K562 (cell line): ENCODE measurements at regions not wholly inside any gene's neighbourhood (a gene's known extent, or its start where the extent isn't known, plus 50 kb on each side); places are given as distances from the start of the nearest gene placed in this dataset.

Experiments
- ATAC-seq: fragments of 200-7000 bp; cut with Tn5 transposase; 3 replicates; pipeline ENCODE4 v1.9.1; 2020; ENCODE audit warnings: moderate library complexity
- BruUV-seq: library from RNA; stranded (reverse); fragments of 400-500 nt; replicated peaks from 2 replicates; lab custom pipeline; 2021; lab: Mats Ljungman, UMichigan
- CTCF ChIA-PET: fragments of 300-600 bp; formaldehyde crosslinking; extraction: SDS; loops from one replicate; lab custom pipeline; 2021; ENCODE audit warnings: low intra/inter-chr PET ratio; lab: Yijun Ruan, JAX
- POLR2A ChIA-PET: fragments of 300-600, 350-650 bp; sonication (Branson Sonifier 250); formaldehyde crosslinking; extraction: SDS; loops from one replicate; lab custom pipeline; 2021; ENCODE audit warnings: antibody characterized with exemption, inconsistent platforms; lab: Yijun Ruan, JAX
- DNase-seq, 4 experiments: peaks; one replicate each; pipeline versions ENCODE4 v3.0.0 to v3.0.0-alpha.2; 2011 to 2018; ENCODE audit warnings: low spot score in 3 of 4, mixed read lengths in 3 of 4; ENCODE audit errors: extremely low read depth in 1 of 4
- FAIRE-seq: peaks from 2 replicates; lab custom pipeline; 2011; peaks lifted over from hg19 to GRCh38; lab: Jason Lieb, UNC
- H2AFZ ChIP-seq: 2 replicates; pipeline ENCODE4 v1.6.0; 2011; ENCODE audit warnings: low read depth, low read length, control low read depth, inconsistent platforms
- H3K27ac ChIP-seq: fragments of 200-600 bp; 3 replicates; pipeline ENCODE4 v1.8.0; 2011; ENCODE audit warnings: low read depth, mild to moderate bottlenecking, control low read depth, inconsistent platforms, low read length, moderate library complexity, mixed read lengths; ENCODE audit errors: extremely low read depth
- H3K27me3 ChIP-seq, 2 experiments: fragments of 300-600 bp in 1 of 2; 2 replicates in 1 of 2; 3 replicates in 1 of 2; pipeline versions ENCODE4 v1.6.0 to v1.8.0; 2011; ENCODE audit warnings: inconsistent platforms in 2 of 2, low read length in 2 of 2, mild to moderate bottlenecking in 1 of 2, mixed read lengths in 1 of 2, moderate library complexity in 1 of 2; ENCODE audit not compliant: control insufficient read depth in 2 of 2, insufficient read depth in 2 of 2
- H3K36me3 ChIP-seq: fragments of 300-600 bp; 3 replicates; pipeline ENCODE4 v1.8.0; 2011; ENCODE audit warnings: mild to moderate bottlenecking, low read length, inconsistent platforms; ENCODE audit not compliant: control insufficient read depth, insufficient read depth
- H3K4me1 ChIP-seq, 2 experiments: fragments of 200-600 bp in 1 of 2; replicated peaks in 1 of 2; 2 replicates in 1 of 2; 3 replicates in 1 of 2; pipeline versions ENCODE4 v1.5.1 to v1.8.0; 2011; ENCODE audit warnings: inconsistent platforms in 2 of 2, low read length in 2 of 2, mild to moderate bottlenecking in 1 of 2, mixed read lengths in 1 of 2, moderate library complexity in 1 of 2; ENCODE audit not compliant: control insufficient read depth in 2 of 2, insufficient read depth in 2 of 2
- H3K4me2 ChIP-seq: 2 replicates; pipeline ENCODE4 v1.6.1; 2011; ENCODE audit warnings: low read length, control low read depth, inconsistent platforms, mixed read lengths; ENCODE audit not compliant: insufficient read depth
- H3K4me3 ChIP-seq: fragments of 200-600 bp; sonication (generic), shearing (Covaris generic); 2 replicates; pipeline ENCODE4 v1.5.1; 2016; ENCODE audit warnings: control low read depth, inconsistent platforms
- H3K79me2 ChIP-seq: fragments of 200-600 bp; 3 replicates; pipeline ENCODE4 v1.8.0; 2011; ENCODE audit warnings: low read length, inconsistent platforms; ENCODE audit not compliant: control insufficient read depth, insufficient read depth
- H3K9ac ChIP-seq, 2 experiments: 2 replicates each; pipeline versions ENCODE4 v1.6.0 to v1.6.1; 2011; ENCODE audit warnings: low read depth in 2 of 2, low read length in 2 of 2, control low read depth in 1 of 2, inconsistent platforms in 1 of 2, mild to moderate bottlenecking in 1 of 2, mixed read lengths in 1 of 2; ENCODE audit not compliant: insufficient read depth in 1 of 2
- H3K9me1 ChIP-seq: one replicate; pipeline ENCODE4 v1.6.0; 2011; ENCODE audit warnings: inconsistent platforms, mild to moderate bottlenecking, low read length, moderate library complexity; ENCODE audit not compliant: control insufficient read depth, insufficient read depth
- H3K9me3 ChIP-seq: replicated peaks from 2 replicates; pipeline ENCODE4 v1.5.1; 2011; ENCODE audit warnings: low read depth, low read length, inconsistent platforms; ENCODE audit not compliant: control insufficient read depth, insufficient read depth
- H4K20me1 ChIP-seq: replicated peaks from 2 replicates; pipeline ENCODE4 v1.6.1; 2011; ENCODE audit warnings: low read length, inconsistent platforms, mixed read lengths; ENCODE audit not compliant: control insufficient read depth, insufficient read depth
- DACH1 ChIP-seq: fragments of 450-650 bp; IDR thresholded peaks from 2 replicates; pipeline ENCODE4 v1.6.1; 2018; ENCODE audit not compliant: partially characterized antibody
- DNMT1 ChIP-seq: fragments of 450-650 bp; IDR thresholded peaks from 2 replicates; pipeline ENCODE4 v1.6.1; 2016; ENCODE audit warnings: antibody characterized with exemption, mild to moderate bottlenecking
- ESRRB ChIP-seq: fragments of 250-450 bp; sonication (Bioruptor Pico); IDR thresholded peaks from 2 replicates; pipeline ENCODE4 v1.5.0; 2020; ENCODE audit warnings: mild to moderate bottlenecking, moderate library complexity, borderline replicate concordance
- GABPA ChIP-seq: fragments of 200-800 bp; sonication (Bioruptor generic); conservative IDR thresholded peaks from 2 replicates; pipeline ENCODE4 v1.6.1; 2016; ENCODE audit warnings: low read depth, missing genetic modification characterization, missing compliant biosample characterization
- HDAC2 ChIP-seq: fragments of 450-650 bp; IDR thresholded peaks from 2 replicates; pipeline ENCODE4 v1.6.1; 2016; ENCODE audit warnings: mild to moderate bottlenecking
- NEUROD1 ChIP-seq: fragments of 150-350 bp; IDR thresholded peaks from 2 replicates; pipeline ENCODE4 v1.6.1; 2014; ENCODE audit warnings: borderline replicate concordance, low read length, low read depth; ENCODE audit not compliant: partially characterized antibody
- POLR3G ChIP-seq: IDR thresholded peaks from 2 replicates; pipeline ENCODE4 v1.6.1; 2011; ENCODE audit not compliant: insufficient read length, insufficient replicate concordance; ENCODE audit errors: extremely low read depth
- RFX7 ChIP-seq: fragments of 250-450 bp; sonication (Bioruptor Pico); IDR thresholded peaks from 2 replicates; pipeline ENCODE4 v1.5.1; 2021; ENCODE audit warnings: mild to moderate bottlenecking
- TFE3 ChIP-seq: fragments of 450-650 bp; formaldehyde crosslinking; IDR thresholded peaks from 2 replicates; pipeline ENCODE4 v1.4.0; 2020; ENCODE audit warnings: mild to moderate bottlenecking, mixed read lengths
- TRIM24 ChIP-seq, 2 experiments: fragments of 450-650 bp; IDR thresholded peaks; 2 replicates each; pipeline ENCODE4 v1.6.1; 2016
- XRCC5 ChIP-seq: fragments of 200-400 bp; formaldehyde crosslinking; IDR thresholded peaks from 2 replicates; pipeline ENCODE4 v1.6.1; 2017; ENCODE audit warnings: low read depth, mild to moderate bottlenecking, low read length
- ZBTB43 ChIP-seq: sonication (generic); formaldehyde crosslinking; IDR thresholded peaks from 2 replicates; pipeline ENCODE4 v1.8.0; 2023; ENCODE audit warnings: mild to moderate bottlenecking, missing genetic modification reagents
- ZC3H11A ChIP-seq: IDR thresholded peaks from 2 replicates; pipeline ENCODE4 v1.6.1; 2012; ENCODE audit warnings: low read depth, low read length, improper control_type of control experiment
- ZNF232 ChIP-seq: sonication (generic); formaldehyde crosslinking; IDR thresholded peaks from 2 replicates; pipeline ENCODE4 v1.8.0; 2022; ENCODE audit warnings: mild to moderate bottlenecking, missing genetic modification reagents
- ZNF280A ChIP-seq: fragments of 450-650 bp; IDR thresholded peaks from 2 replicates; pipeline ENCODE4 v1.6.1; 2018; ENCODE audit warnings: mild to moderate bottlenecking, low read depth; ENCODE audit not compliant: partially characterized antibody
- WGBS: fragments of 100-300 bp; shearing (Covaris generic); methylation state at CpG from one replicate; pipeline ENCODE4 v1.1.6; 2016; ENCODE audit warnings: low coverage, mixed read lengths; ENCODE audit not compliant: insufficient coverage; ENCODE audit errors: missing lambda C conversion rate; 5-methylcytosine and 5-hydroxymethylcytosine counted together
- in situ Hi-C: fragments of 300-500 bp; cut with MboI; formaldehyde crosslinking; loops from 4 replicates; pipeline ENCODE4 v1.15.0; 2018; ENCODE audit warnings: inconsistent platforms, mixed read lengths
- intact Hi-C: fragments of 100-400 bp; cut with micrococcal nuclease; formaldehyde crosslinking; loops from 2 replicates; pipeline ENCODE4 v1.14.2; 2022

- H3K4me2 ChIP-seq = no peak overlapping the region
- TF ChIP-seq ZBTB43 (no peak), TRIM24 (IDR thresholded peaks at IDR 0.05) (no peak), ESRRB (no peak), ZNF232 (no peak), POLR3G (no peak), TFE3 (CRISPR knock-in tag) (no peak), DACH1 (no peak), NEUROD1 (no peak), HDAC2 (no peak), XRCC5 (no peak), DNMT1 (no peak), RFX7 (CRISPR knock-in tag) (no peak), ZNF280A (no peak), GABPA (tag) (no peak), ZC3H11A (no peak)
- TF ChIP-seq, all 486 proteins: peak for 0
- no peak overlapping the region for H3K4me3 ChIP-seq
- intact Hi-C loops (no loop called here), in situ Hi-C loops (no loop called here)
- no peaks in the 10 kb centered on the region for H3K4me1 ChIP-seq
- WGBS = 0% methylated on average over 2 of the region's 3 CpGs
- H2AFZ ChIP-seq = no peak overlapping the region
- no peaks in the 10 kb centered on the region for H4K20me1 ChIP-seq
- DNase-seq = no peak
- H3K9me1 ChIP-seq = no peaks in the 10 kb centered on the region
- POLR2A ChIA-PET = no interaction called here
- no TSS peak for BruUV-seq
- ATAC-seq = no peak
- peaks cover 0 to 6% of the 10 kb centered on the region in 2 experiments; a peak in 2 of 5 replicates for H3K27me3 ChIP-seq
- no peak overlapping the region for H3K9ac ChIP-seq
- no peaks in the 10 kb centered on the region for H3K36me3 ChIP-seq
- CTCF ChIA-PET = no interaction called here
- no peak for FAIRE-seq
- H3K9me3 ChIP-seq = no peaks in the 10 kb centered on the region
- no peaks in the 10 kb centered on the region for H3K79me2 ChIP-seq
- no peak overlapping the region for H3K27ac ChIP-seq
These were observed 435.3 kb downstream of the KLF12 start for GRCh38 chr13:73698859-73699258.
